GM19455 (cell line): ENCODE measurements at regions not wholly inside any gene's neighbourhood (a gene's known extent, or its start where the extent isn't known, plus 50 kb on each side); places are given as distances from the start of the nearest gene placed in this dataset.

Experiments used
- ATAC-seq: cut with Tn5 transposase; IDR thresholded peaks from one replicate; pipeline ENCODE4 v1.9.1; 2021; ENCODE audit not compliant: unreplicated experiment

DNA sequence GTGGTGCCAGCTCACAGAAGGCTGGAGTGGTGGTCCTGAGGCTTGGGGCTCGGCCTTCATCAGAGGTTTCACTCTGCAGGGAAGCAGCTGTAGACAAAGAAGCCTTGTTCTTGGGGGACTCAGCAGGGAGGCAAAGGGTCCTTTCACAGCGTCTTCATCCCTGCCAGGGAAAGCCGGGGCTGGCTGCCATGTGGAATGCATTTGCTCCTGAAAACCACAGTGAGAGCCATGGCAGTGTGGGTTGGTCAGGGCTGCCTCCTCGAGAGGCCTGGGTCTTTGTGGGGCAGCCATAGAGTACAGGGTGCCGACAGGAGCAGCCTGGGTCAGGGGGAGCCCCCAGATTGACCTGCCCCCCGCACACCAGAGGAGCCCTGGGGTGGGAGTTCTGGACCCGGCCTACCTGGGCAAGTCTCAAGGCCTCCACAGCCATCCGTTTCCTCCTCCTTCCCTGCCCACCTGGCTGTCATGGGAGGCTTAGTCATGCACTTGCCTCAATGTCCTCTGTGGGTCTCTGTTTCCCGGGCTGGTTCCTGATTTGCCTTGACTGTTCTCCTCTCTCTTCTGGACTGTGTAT, 144.0 kb downstream of the CDC5L start:
- no peak for ATAC-seq

- ATAC-seq, result no peak
Observed at GRCh38 chr6:44533421-44533820, 145.9 kb downstream of the CDC5L start.

GRCh38 chr6:44534291-44534690, 146.8 kb downstream of the CDC5L start:
- no peak for ATAC-seq

- ATAC-seq, result no peak
Observed at GRCh38 chr6:44535446-44535845, 147.9 kb downstream of the CDC5L start.

GRCh38 chr6:44535967-44536366, 148.5 kb downstream of the CDC5L start:
- ATAC-seq, result no peak

DNA sequence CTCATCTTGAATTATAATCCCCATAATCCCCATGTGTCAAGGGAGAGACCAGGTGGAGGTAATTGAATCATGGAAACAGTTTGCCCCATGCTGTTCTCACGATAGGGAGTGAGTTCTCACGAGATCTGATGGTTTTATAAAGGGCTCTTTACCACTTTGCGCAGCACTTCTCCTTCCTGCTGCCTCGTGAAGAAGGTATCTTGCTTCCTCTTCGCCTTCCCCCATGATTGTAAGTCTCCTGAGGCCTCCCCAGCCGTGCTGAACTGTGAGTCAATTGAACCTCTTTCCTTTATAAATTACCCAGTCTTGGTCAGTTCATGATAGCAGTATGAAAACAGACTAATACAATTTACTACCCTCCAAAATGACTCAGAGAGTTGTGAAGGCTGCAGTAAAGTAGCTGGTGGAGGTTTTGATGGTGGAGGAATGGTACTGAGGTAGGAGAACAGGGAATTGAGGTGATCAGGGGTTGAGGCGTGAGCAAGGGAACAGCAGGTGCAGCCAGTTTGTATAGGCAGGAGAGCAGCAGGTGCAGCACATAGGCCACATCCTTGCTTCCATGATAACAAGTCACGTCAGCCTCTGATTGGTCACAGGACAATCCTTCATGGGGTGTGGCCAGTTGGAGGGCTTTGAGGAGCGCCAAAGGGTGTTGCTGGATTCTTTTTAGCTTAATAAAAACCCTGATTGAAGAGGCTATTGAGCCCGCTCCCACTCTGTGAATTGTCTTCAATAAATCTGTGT, 150.0 kb downstream of the CDC5L start:
- ATAC-seq, result no peak

DNA sequence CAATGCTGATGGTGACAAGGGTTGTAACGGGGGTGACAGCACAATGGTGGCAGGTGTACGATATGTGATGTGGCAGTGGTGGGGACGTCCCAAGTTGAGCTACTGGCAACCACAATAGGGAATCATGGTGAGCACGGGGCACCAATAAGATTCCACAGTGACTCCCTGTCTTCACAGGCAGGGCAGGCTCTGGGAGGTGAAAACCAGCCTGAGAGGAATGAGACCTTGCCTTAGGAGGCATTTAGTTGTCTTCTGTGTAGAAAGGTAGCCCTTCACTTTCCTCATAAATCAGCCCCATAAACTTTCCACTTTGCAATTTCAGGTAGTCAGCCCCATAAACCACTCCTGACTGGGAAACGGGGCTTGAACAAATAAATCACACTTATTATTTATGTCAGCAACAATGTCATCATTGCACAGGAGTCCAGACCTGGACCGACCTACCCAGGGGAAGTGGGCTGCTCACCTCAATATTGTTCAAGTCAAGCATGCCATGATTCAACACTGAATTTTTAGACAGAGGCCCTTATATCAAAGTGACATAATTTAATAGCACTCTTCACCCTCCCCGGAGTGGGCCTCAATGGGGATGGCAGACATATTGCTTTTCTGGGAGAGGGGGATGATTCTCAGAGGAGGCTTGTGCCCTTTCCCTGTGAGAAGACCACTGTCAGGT, 150.8 kb downstream of the CDC5L start:
- ATAC-seq, result no peak

DNA sequence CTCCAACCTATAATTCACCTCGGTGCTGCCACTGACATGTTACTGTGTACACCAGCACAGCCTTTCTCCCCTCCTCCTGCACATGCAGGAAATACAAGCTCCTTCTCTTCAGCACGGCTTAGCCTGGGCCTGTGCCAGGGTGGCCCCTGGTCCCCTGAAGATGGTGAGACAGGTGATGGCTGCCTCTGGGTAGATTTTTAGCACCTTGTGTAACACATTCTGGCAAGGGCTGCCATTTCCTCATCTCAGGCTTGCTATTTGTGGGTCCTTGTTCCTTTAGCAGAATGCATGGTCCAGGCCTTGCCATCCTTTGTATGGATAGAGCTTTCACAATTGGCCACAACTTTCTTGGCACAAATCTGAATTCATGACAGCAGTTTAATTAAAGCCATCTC, 151.3 kb downstream of the CDC5L start:
- no peak for ATAC-seq

DNA sequence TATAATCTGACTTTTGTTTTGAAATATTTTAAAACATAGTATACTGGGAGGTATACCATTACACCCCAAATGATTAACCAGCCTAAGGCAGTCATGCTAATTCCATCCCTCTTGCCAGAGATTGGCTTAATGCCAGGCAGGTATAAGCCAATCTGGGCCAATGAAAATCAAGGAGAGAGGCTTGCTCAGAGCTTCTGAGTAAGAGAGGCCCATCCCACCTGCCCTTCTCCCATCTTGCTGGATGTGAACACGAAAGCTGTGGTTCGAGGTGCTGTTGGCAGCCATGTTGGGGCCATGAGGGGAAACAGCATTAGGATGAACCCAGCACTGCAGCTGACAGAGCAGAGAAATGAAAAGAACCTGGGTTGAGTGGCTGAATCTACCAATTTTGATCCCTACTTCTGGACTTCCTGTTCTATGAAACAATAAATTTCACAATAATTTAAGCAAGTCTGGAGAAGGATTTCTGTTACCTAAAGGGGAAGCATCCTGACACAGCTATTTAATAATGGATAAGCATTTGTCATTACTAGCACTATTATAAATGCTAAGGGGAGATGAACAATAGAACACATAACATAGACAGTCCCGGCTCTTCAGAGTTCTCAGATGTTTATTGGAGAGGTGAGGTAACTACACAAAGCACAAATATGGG, 152.3 kb downstream of the CDC5L start:
- ATAC-seq, result no peak

GRCh38 chr6:44540881-44541280, 153.4 kb downstream of the CDC5L start:
- no peak for ATAC-seq

DNA sequence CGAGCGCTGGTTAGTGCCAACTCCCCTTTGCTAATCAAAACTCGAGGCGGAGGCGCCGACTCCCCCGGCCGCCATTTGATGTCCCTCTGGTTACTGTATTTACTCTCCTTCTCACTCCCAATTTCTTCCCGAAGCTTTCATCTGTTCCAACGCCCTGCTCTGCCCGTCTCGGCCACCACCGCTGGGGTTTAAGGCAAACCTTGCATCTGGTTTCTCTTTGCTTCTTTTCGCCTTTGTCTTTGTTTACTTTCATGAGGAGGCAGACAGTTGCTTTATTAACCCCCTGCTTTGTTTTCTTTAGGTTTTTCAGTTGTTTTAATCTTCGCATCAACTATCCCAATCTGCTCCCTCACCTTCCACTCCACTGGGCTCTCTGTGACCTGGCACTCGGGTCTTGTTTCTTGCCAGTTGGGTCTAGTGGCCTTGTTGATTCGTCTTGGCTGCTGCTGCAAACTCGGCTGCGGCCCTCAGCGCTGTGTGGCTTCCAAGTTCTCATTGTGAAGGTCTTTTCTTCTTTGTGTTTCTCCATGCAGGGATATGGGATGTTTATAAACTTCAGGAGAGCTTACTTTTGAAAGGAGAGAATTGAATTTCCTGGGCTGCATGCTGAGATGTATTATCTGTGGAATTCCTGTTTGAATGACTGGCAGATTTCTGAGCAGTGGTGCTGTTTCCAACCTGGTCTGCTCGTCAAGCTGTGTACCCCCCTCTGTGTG, 155.1 kb downstream of the CDC5L start:
- no peak for ATAC-seq

DNA sequence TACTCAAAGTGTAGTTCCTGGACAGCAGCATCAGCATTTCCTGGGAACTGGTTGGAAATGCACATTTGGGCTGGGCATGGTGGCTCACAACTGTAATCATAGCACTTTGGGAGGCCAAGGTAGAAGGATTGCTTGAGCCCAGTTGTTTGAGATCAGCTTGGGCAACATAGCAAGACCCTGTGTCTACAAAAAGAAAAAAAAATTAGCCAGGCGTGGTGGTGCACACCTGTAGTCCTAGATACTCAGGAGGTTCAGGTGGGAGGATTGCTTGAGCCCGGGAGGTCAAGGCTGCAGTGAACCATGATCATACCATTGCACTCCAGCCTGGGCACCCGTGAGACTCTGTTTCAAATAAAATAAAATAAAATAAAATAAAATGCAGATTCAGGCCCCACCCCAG, 156.2 kb downstream of the CDC5L start:
- ATAC-seq, result no peak

GRCh38 chr6:44545224-44545623, 157.7 kb downstream of the CDC5L start:
- no peak for ATAC-seq

DNA sequence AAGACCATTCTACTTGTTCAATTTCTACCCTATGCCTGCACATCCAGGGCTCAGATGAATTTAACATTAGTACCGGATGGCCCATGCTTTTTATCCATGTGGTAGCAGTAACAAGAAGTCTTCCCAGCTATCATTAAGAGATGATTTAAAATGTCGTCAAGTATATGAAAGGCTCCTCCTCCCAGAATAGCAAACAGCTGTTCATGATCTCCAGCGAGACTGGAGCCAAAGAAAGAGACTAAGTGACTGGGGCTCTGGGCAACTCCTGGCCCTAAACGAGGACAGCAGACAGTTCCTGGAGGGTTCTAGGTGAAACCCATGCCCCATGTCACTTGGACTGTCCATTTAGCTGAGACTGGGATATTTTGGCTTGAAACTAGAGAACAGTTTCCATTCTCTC, 160.8 kb downstream of the CDC5L start:
- ATAC-seq, result no peak

DNA sequence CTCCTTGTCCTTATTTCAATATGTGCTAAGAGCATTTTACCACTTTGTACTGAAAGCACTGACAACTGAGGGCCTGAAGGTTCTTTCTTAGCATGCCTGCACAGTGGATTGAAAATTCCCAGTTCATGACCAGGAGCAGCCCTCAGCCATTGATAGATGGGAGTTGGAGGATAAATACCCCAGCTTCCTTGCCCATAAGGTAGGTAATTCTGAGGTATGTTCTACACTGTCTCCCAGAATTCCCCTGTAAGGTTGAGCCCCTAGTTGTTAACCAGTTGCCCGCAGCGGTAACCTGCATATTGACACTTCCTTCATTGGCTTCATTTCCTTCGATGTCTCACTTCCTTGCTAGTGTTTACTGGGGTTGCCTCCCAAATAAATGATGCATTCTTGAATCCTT, 162.0 kb downstream of the CDC5L start:
- no peak for ATAC-seq

- no peak for ATAC-seq
Observed at GRCh38 chr6:44554194-44554593, 166.7 kb downstream of the CDC5L start.

- no peak for ATAC-seq
Observed at GRCh38 chr6:44554861-44555260, 167.4 kb downstream of the CDC5L start.

- ATAC-seq, result no peak
Observed at GRCh38 chr6:44556046-44556445, 168.5 kb downstream of the CDC5L start.

- ATAC-seq, result no peak
Observed at GRCh38 chr6:44558024-44558831, 170.7 kb downstream of the CDC5L start.

GRCh38 chr6:44558832-44559251, 171.3 kb downstream of the CDC5L start:
- ATAC-seq, result no peak
